ENCODE measurements at regions not wholly inside any gene's neighbourhood (a gene's known extent, or its start where the extent isn't known, plus 50 kb on each side); places are given as distances from the start of the nearest gene placed in this dataset.

DNA sequence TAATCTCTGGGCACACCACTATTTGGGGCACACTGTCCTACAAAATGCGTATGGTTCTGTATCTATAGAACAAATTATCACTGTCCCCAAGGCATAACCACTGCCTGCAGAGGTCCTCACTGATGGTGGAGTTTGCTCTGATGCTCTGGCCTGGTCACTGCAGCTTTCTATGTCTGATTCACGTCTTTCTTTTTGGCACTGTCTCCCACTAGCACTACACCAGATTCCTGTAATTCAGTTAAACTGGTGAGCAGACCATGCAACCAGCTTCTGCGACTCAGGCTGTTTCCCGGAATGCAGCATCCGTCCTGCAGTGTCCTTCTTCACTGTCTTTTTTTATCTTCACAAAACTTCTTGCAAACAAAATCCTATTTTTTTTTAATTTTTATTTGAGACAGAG lies 112.8 kb downstream of the KLF6 start:
- TF ChIP-seq GATA3 (IDR thresholded peaks at IDR 0.05; ENCODE audit: low read depth, low read length) (no peak; the same call in 1 of the 2 replicates), GATA2 (IDR thresholded peaks at IDR 0.05; ENCODE audit: low read depth, low read length) (no peak)

Data from SH-SY5Y (cell line).